MCF 10A (cell line): ENCODE measurements at regions not wholly inside any gene's neighbourhood (a gene's known extent, or its start where the extent isn't known, plus 50 kb on each side); places are given as distances from the start of the nearest gene placed in this dataset.

Experiments used
- BruUV-seq: library from RNA; stranded (reverse); fragments of 400-500 nt; replicated peaks from 2 replicates; lab custom pipeline; 2021; lab: Mats Ljungman, UMichigan
- CTCF ChIA-PET: fragments of 300-600 bp; sonication (Branson Sonifier 250); formaldehyde crosslinking; extraction: SDS; loops from one replicate; lab custom pipeline; 2021; ENCODE audit warnings: antibody characterized with exemption, inconsistent platforms; lab: Yijun Ruan, JAX
- POLR2A ChIA-PET: fragments of 300-600, 350-650 bp; sonication (Branson Sonifier 250); formaldehyde crosslinking; extraction: SDS; loops from one replicate; lab custom pipeline; 2020; ENCODE audit warnings: antibody characterized with exemption, inconsistent platforms; lab: Yijun Ruan, JAX
- DNase-seq: peaks from one replicate; pipeline ENCODE4 v3.0.0-alpha.2; 2018; ENCODE audit not compliant: unreplicated experiment
- H3K27ac Mint-ChIP-seq: one replicate; pipeline ENCODE4 v1.8.0; 2022; ENCODE audit warnings: mild to moderate bottlenecking, low read depth, mixed read lengths; ENCODE audit not compliant: unreplicated experiment
- H3K27me3 Mint-ChIP-seq: one replicate; pipeline ENCODE4 v1.8.0; 2022; ENCODE audit warnings: mixed read lengths; ENCODE audit not compliant: insufficient read depth, unreplicated experiment
- H3K36me3 Mint-ChIP-seq: one replicate; pipeline ENCODE4 v1.8.0; 2022; ENCODE audit warnings: mild to moderate bottlenecking, moderate library complexity, mixed read lengths; ENCODE audit not compliant: insufficient read depth, unreplicated experiment
- H3K4me1 Mint-ChIP-seq: one replicate; pipeline ENCODE4 v1.8.0; 2022; ENCODE audit warnings: mixed read lengths; ENCODE audit not compliant: insufficient read depth, unreplicated experiment
- H3K4me3 Mint-ChIP-seq: one replicate; pipeline ENCODE4 v1.8.0; 2022; ENCODE audit warnings: mild to moderate bottlenecking, moderate library complexity, mixed read lengths; ENCODE audit not compliant: unreplicated experiment
- H3K9me3 Mint-ChIP-seq: one replicate; pipeline ENCODE4 v1.8.0; 2022; ENCODE audit warnings: mixed read lengths; ENCODE audit not compliant: unreplicated experiment
- CTCF ChIP-seq: fragments of 200-600 bp; IDR thresholded peaks from one replicate; pipeline ENCODE4 v1.8.0; 2022; ENCODE audit warnings: antibody characterized with exemption, mild to moderate bottlenecking; ENCODE audit not compliant: unreplicated experiment
- intact Hi-C: fragments of 100-400 bp; cut with micrococcal nuclease; formaldehyde crosslinking; loops from 2 replicates; pipeline ENCODE4 v1.14.1; 2022

- Mint-ChIP-seq H3K27me3 (no peaks in the 10 kb centered on the region), H3K36me3 (peaks cover 6% of the 10 kb centered on the region), H3K4me1 (peaks cover 6% of the 10 kb centered on the region), H3K27ac (no peak overlapping the region), H3K4me3 (no peak overlapping the region), H3K9me3 (no peaks in the 10 kb centered on the region)
- no peak for DNase-seq
- ChIA-PET CTCF (no interaction called here), POLR2A (no interaction called here)
- intact Hi-C loops = no loop called here
- TF ChIP-seq CTCF = no peak
- BruUV-seq = no TSS peak
These were observed 1131.0 kb downstream of the TAF11L14 start for GRCh38 chr5:18765304-18765703.

- DNase-seq = no peak
- Mint-ChIP-seq H3K27me3 (no peaks in the 10 kb centered on the region), H3K36me3 (no peaks in the 10 kb centered on the region), H3K4me1 (peaks cover 10% of the 10 kb centered on the region), H3K9me3 (no peaks in the 10 kb centered on the region), H3K27ac (no peak overlapping the region), H3K4me3 (no peak overlapping the region)
- no TSS peak for BruUV-seq
- intact Hi-C loops = no loop called here
- POLR2A ChIA-PET = interaction anchor here (1.0 to 1.1 kb wide), 2 partner anchors 10 to 802 kb away, joined by 3 read pairs; no protein-coding TSS in a partner anchor
- no peak for TF ChIP-seq CTCF
- CTCF ChIA-PET = interaction anchor here (0.9 to 2.0 kb wide), 6 partner anchors 11 to 838 kb away, joined by 3 to 8 read pairs (median 6); no protein-coding TSS in a partner anchor
These were observed 1136.9 kb downstream of the TAF11L14 start for GRCh38 chr5:18771097-18771610.

GRCh38 chr5:18772475-18772874, 1138.2 kb downstream of the TAF11L14 start:
- DNase-seq = peak; percentile 74
- BruUV-seq = no TSS peak
- intact Hi-C loops = loop anchor here (1.0 kb wide), 2 partner anchors 543 to 836 kb away; no protein-coding TSS in a partner anchor
- Mint-ChIP-seq H3K9me3 (no peaks in the 10 kb centered on the region), H3K4me3 (peak overlapping the region; percentile 50), H3K27ac (peak overlapping the region; percentile 60), H3K27me3 (no peaks in the 10 kb centered on the region), H3K36me3 (no peaks in the 10 kb centered on the region), H3K4me1 (peaks cover 10% of the 10 kb centered on the region)
- POLR2A ChIA-PET = no interaction called here
- CTCF ChIA-PET = interaction anchor here (0.6 to 2.0 kb wide), 8 partner anchors 13 to 1596 kb away, joined by 3 to 13 read pairs (median 4); no protein-coding TSS in a partner anchor
- peak; percentile 74 for TF ChIP-seq CTCF

- ChIA-PET POLR2A (no interaction called here), CTCF (interaction anchor here (0.6 to 0.7 kb wide), 2 partner anchors 661 to 718 kb away, joined by 3 read pairs; no protein-coding TSS in a partner anchor)
- H3K36me3 Mint-ChIP-seq = no peaks in the 10 kb centered on the region
- H3K4me3 Mint-ChIP-seq = no peak overlapping the region
- TF ChIP-seq CTCF = no peak
- BruUV-seq = no TSS peak
- H3K4me1 Mint-ChIP-seq = no peaks in the 10 kb centered on the region
- no peak for DNase-seq
- no peaks in the 10 kb centered on the region for H3K27me3 Mint-ChIP-seq
- intact Hi-C loops = no loop called here
- no peak overlapping the region for H3K27ac Mint-ChIP-seq
- H3K9me3 Mint-ChIP-seq = no peaks in the 10 kb centered on the region
These were observed 1144.0 kb downstream of the TAF11L14 start for GRCh38 chr5:18778225-18778624.
